Lower leg skin (tissue), 4 donors: ENCODE measurements at regions not wholly inside any gene's neighbourhood (a gene's known extent, or its start where the extent isn't known, plus 50 kb on each side); places are given as distances from the start of the nearest gene placed in this dataset.
"Not testable (repeated sequence)": the region's sequence is repeated elsewhere in the genome, so short reads cannot be mapped to it uniquely, and the experiment has no call there.

Experiments used
- DNase-seq, 2 donors: peaks; one replicate each; pipeline ENCODE4 v3.0.0-alpha.2; 2019; ENCODE audit warnings: low spot score in 2 of 2
- H3K4me3 ChIP-seq: fragments of 200-600 bp; sonication (generic); 2 replicates; pipeline ENCODE4 v1.5.1; 2017; ENCODE audit warnings: mild to moderate bottlenecking, low read depth; ENCODE audit not compliant: poor library complexity, severe bottlenecking
- POLR2A ChIP-seq, 2 donors: fragments of 450-650 bp; IDR thresholded peaks; one replicate each; pipeline ENCODE4 v1.6.1; 2016 to 2017; ENCODE audit warnings: antibody characterized with exemption in 2 of 2, mild to moderate bottlenecking in 1 of 2, moderate library complexity in 1 of 2
- WGBS, 2 donors: methylation state at CpG; one replicate each; pipeline ENCODE4 v1.1.5; 2018; 5-methylcytosine and 5-hydroxymethylcytosine counted together
- intact Hi-C: fragments of 100-400 bp; cut with DNase I; formaldehyde crosslinking; loops from one replicate; pipeline ENCODE4 v1.15.0; 2023; ENCODE audit warnings: low total_unique reads
- TF ChIP-seq, protein P1 (sequence below), 3 donors: fragments of 450-650 bp; IDR thresholded peaks; one replicate each; pipeline ENCODE4 v1.5.1; 2016; ENCODE audit warnings: antibody characterized with exemption in 3 of 3, mild to moderate bottlenecking in 3 of 3, moderate library complexity in 2 of 3

DNA sequence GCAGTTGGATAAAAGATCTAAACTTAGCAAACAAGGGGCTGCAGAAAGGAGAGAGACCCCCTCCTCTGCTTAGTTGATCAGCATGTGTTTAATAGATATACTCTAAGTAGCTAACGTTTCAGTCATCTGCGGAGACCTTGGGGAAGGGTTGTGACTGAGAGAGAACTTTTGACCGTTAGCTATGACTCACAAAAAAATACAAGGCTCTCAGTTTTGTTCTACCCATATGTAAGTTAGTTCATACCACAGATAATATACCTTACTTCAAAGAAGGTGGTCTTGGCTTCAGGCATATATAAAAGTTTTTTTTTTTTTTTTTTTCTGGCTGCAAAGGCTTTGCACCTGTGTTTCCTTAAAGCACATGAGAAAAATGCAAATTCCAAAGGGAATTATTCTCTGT lies 258.9 kb downstream of the GJA1 start:
- TF ChIP-seq, protein P1, sequence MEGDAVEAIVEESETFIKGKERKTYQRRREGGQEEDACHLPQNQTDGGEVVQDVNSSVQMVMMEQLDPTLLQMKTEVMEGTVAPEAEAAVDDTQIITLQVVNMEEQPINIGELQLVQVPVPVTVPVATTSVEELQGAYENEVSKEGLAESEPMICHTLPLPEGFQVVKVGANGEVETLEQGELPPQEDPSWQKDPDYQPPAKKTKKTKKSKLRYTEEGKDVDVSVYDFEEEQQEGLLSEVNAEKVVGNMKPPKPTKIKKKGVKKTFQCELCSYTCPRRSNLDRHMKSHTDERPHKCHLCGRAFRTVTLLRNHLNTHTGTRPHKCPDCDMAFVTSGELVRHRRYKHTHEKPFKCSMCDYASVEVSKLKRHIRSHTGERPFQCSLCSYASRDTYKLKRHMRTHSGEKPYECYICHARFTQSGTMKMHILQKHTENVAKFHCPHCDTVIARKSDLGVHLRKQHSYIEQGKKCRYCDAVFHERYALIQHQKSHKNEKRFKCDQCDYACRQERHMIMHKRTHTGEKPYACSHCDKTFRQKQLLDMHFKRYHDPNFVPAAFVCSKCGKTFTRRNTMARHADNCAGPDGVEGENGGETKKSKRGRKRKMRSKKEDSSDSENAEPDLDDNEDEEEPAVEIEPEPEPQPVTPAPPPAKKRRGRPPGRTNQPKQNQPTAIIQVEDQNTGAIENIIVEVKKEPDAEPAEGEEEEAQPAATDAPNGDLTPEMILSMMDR (IDR thresholded peaks at IDR 0.05) = no peak
- TF ChIP-seq POLR2A (IDR thresholded peaks at IDR 0.05) = no peak
- H3K4me3 ChIP-seq = no peak overlapping the region
- intact Hi-C loops = no loop called here
- no peak for DNase-seq
- 75 to 76% methylated on average over 3 of the region's 3 CpGs for WGBS, 2 donors

GRCh38 chr6:121694801-121695251 lies 259.4 kb downstream of the GJA1 start:
- WGBS, 2 donors = 49 to 50% methylated on average over 3 of the region's 3 CpGs
- H3K4me3 ChIP-seq = no peak overlapping the region
- intact Hi-C loops = no loop called here
- TF ChIP-seq, protein P1 (IDR thresholded peaks at IDR 0.05) = no peak
- TF ChIP-seq POLR2A (IDR thresholded peaks at IDR 0.05) = no peak
- no peak for DNase-seq

DNA sequence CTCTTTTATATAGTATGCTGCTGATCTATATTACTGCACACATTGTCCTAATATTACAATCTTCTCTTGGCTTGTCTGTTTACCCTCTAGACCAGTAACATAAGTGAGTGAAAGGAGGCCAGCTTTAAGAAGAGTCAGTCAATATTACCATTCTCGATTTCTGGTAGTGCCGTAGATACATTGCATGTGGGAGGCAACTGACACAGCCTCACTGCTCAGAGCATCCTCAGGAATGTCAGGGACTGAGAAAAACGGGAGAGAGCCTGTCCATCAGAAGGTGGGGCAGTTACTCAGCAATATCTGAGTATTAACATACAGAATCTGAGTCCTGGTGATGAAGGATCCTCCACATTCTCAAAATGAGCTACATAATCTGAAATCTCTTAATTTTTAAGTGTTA lies 259.9 kb downstream of the GJA1 start:
- TF ChIP-seq POLR2A (IDR thresholded peaks at IDR 0.05) = no peak
- TF ChIP-seq, protein P1 (IDR thresholded peaks at IDR 0.05) = no peak
- H3K4me3 ChIP-seq = no peak overlapping the region
- intact Hi-C loops = no loop called here
- 65 to 66% methylated on average over 3 of the region's 3 CpGs for WGBS, 2 donors
- no peak for DNase-seq

GRCh38 chr6:121697921-121698320 lies 262.5 kb downstream of the GJA1 start:
- 46 to 52% methylated on average over 6 of the region's 6 CpGs for WGBS, 2 donors
- no peak overlapping the region for H3K4me3 ChIP-seq
- no peak for DNase-seq
- TF ChIP-seq, protein P1 (IDR thresholded peaks at IDR 0.05) = no peak
- no peak for TF ChIP-seq POLR2A (IDR thresholded peaks at IDR 0.05)
- intact Hi-C loops = no loop called here

DNA sequence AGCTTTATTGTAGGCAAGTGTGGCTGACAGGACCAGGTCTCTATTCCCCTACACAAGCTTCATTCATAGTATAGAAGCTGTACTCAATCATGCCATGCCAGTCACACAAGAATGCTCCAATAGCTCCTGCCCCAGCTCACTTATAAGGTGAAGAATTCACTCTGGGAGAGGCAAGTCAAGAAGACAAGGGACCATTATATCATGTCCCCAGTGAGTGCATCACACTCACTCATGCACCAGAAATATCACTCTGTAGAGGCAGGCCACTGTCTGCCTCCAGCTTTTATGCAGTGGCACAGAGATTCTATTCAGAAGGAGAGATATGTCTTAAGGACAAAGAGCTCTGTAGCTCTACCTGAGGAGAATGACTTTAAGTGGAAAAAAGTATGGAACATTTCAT lies 263.2 kb downstream of the GJA1 start:
- H3K4me3 ChIP-seq = no peak overlapping the region
- DNase-seq = no peak
- TF ChIP-seq, protein P1 (IDR thresholded peaks at IDR 0.05) = no peak
- no peak for TF ChIP-seq POLR2A (IDR thresholded peaks at IDR 0.05)
- intact Hi-C loops = no loop called here

DNA sequence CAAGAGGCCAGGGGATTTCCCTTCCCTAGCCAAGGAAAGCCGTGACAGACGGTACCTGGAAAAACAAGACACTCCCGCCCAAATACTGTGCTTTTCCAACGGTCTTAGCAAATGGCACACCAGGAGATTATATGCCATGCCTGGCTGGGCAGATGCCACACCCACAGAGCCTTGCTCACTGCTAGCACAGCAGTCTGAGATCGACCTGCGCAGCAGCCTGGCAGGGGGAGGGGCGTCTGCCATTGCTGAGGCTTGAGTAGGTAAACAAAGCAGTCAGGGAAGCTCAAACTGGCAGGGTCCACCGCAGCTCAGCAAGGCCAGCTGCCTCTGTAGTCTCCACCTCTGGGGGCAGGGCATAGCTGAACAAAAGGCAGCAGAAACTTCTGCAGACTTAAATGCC lies 267.7 kb downstream of the GJA1 start:
- H3K4me3 ChIP-seq, DNase-seq, intact Hi-C loops: not testable (repeated sequence)
- 84% methylated on average over 8 of the region's 8 CpGs for WGBS, 2 donors
